Endothelial cell of umbilical vein (primary cell): ENCODE measurements at regions not wholly inside any gene's neighbourhood (a gene's known extent, or its start where the extent isn't known, plus 50 kb on each side); places are given as distances from the start of the nearest gene placed in this dataset.

ENCODE experiments used
- BruUV-seq: library from RNA; stranded (reverse); fragments of 400-500 nt; replicated peaks from 2 replicates; lab custom pipeline; 2021; lab: Mats Ljungman, UMichigan
- CTCF ChIA-PET: fragments of 300-600, 350-600 bp; sonication (Branson Sonifier 250); formaldehyde crosslinking; loops from one replicate; lab custom pipeline; 2021; ENCODE audit warnings: antibody characterized with exemption, inconsistent platforms; lab: Charles Lee
- POLR2A ChIA-PET: fragments of 300-600, 350-600 bp; sonication (Branson Sonifier 250); formaldehyde crosslinking; loops from one replicate; lab custom pipeline; 2021; ENCODE audit warnings: antibody characterized with exemption, inconsistent platforms; lab: Charles Lee
- DNase-seq: peaks from one replicate; pipeline ENCODE4 v3.0.0-alpha.2; 2011; ENCODE audit warnings: low read depth, low spot score
- FAIRE-seq: peaks from 2 replicates; lab custom pipeline; 2011; peaks lifted over from hg19 to GRCh38; lab: Jason Lieb, UNC
- H2AFZ ChIP-seq: 2 replicates; pipeline ENCODE4 v1.6.0; 2012; ENCODE audit warnings: low read depth, low read length, control low read depth, inconsistent platforms
- H3K27ac ChIP-seq: 2 replicates; pipeline ENCODE4 v1.5.1; 2011; ENCODE audit warnings: low read depth, mild to moderate bottlenecking, control low read depth, low read length, moderate library complexity; ENCODE audit not compliant: insufficient read depth
- H3K27me3 ChIP-seq, 2 experiments: 2 replicates each; pipeline versions ENCODE4 v1.6.0 to v1.6.1; 2011; ENCODE audit warnings: low read length in 2 of 2, mixed read lengths in 1 of 2; ENCODE audit not compliant: control insufficient read depth in 2 of 2, insufficient read depth in 2 of 2
- H3K36me3 ChIP-seq, 2 experiments: 2 replicates in 1 of 2; 3 replicates in 1 of 2; pipeline ENCODE4 v1.5.1; 2011; ENCODE audit warnings: low read length in 2 of 2, mild to moderate bottlenecking in 1 of 2, moderate library complexity in 1 of 2; ENCODE audit not compliant: control insufficient read depth in 2 of 2, insufficient read depth in 2 of 2; ENCODE audit errors: extremely low read depth in 1 of 2
- H3K4me1 ChIP-seq: 3 replicates; pipeline ENCODE4 v1.5.1; 2011; ENCODE audit warnings: mild to moderate bottlenecking, low read length; ENCODE audit not compliant: control insufficient read depth, insufficient read depth; ENCODE audit errors: extremely low read depth
- H3K4me2 ChIP-seq: 2 replicates; pipeline ENCODE4 v1.6.1; 2011; ENCODE audit warnings: low read length, control low read depth, mixed read lengths; ENCODE audit not compliant: insufficient read depth
- H3K4me3 ChIP-seq, 3 experiments: fragments of 200-600 bp in 1 of 3; sonication (generic), shearing (Covaris generic) in 1 of 3; replicated peaks in 1 of 3; 2 replicates each; pipeline ENCODE4 v1.5.1; 2011 to 2016; ENCODE audit warnings: control low read depth in 3 of 3, low read length in 3 of 3, mild to moderate bottlenecking in 2 of 3, inconsistent platforms in 1 of 3, low read depth in 1 of 3, moderate library complexity in 1 of 3; ENCODE audit not compliant: insufficient read depth in 1 of 3
- H3K79me2 ChIP-seq: 2 replicates; pipeline ENCODE4 v1.6.0; 2012; ENCODE audit warnings: low read length, inconsistent platforms; ENCODE audit not compliant: control insufficient read depth, insufficient read depth
- H3K9ac ChIP-seq: replicated peaks from 2 replicates; pipeline ENCODE3; 2011; ENCODE audit warnings: low read length, control low read depth; ENCODE audit not compliant: insufficient read depth; ENCODE audit errors: extremely low read depth
- H3K9me1 ChIP-seq: replicated peaks from 3 replicates; pipeline ENCODE4 v1.6.0; 2011; ENCODE audit warnings: mild to moderate bottlenecking, low read length; ENCODE audit not compliant: control insufficient read depth, insufficient read depth; ENCODE audit errors: extremely low read depth
- H3K9me3 ChIP-seq: replicated peaks from 2 replicates; pipeline ENCODE4 v1.5.1; 2012; ENCODE audit warnings: low read length, inconsistent platforms; ENCODE audit not compliant: control insufficient read depth, insufficient read depth
- H4K20me1 ChIP-seq: replicated peaks from 2 replicates; pipeline ENCODE3; 2011; ENCODE audit warnings: mild to moderate bottlenecking, low read length; ENCODE audit not compliant: control insufficient read depth, insufficient read depth; ENCODE audit errors: extremely low read depth
- CTCF ChIP-seq, 2 donors: IDR thresholded peaks; 1 replicate in 1 of 2; 2 replicates in 1 of 2; pipeline ENCODE4 v1.5.1; 2011; ENCODE audit warnings: low read length in 2 of 2, mild to moderate bottlenecking in 2 of 2, moderate library complexity in 2 of 2, control low read depth in 1 of 2, inconsistent platforms in 1 of 2, low read depth in 1 of 2; ENCODE audit not compliant: insufficient read depth in 1 of 2; ENCODE audit errors: extremely low read depth in 1 of 2
- EZH2 ChIP-seq: IDR thresholded peaks from 2 replicates; pipeline ENCODE4 v1.6.1; 2012; ENCODE audit warnings: borderline replicate concordance, low read depth, mild to moderate bottlenecking, moderate library complexity, low read length, inconsistent platforms; ENCODE audit not compliant: severe bottlenecking
- FOS ChIP-seq: IDR thresholded peaks from 2 replicates; pipeline ENCODE4 v1.6.1; 2011; ENCODE audit warnings: mild to moderate bottlenecking, low read length, moderate library complexity, borderline replicate concordance; ENCODE audit not compliant: insufficient read depth
- GATA2 ChIP-seq: IDR thresholded peaks from 2 replicates; pipeline ENCODE4 v1.7.0; 2011; ENCODE audit warnings: low read depth, mild to moderate bottlenecking, moderate library complexity, mixed read lengths, low read length; ENCODE audit not compliant: insufficient read length, insufficient read depth
- JUN ChIP-seq: IDR thresholded peaks from 2 replicates; pipeline ENCODE4 v1.6.1; 2011; ENCODE audit warnings: borderline replicate concordance, low read depth; ENCODE audit not compliant: insufficient read length, insufficient read depth
- MAX ChIP-seq: IDR thresholded peaks from 2 replicates; pipeline ENCODE4 v1.6.1; 2011; ENCODE audit not compliant: insufficient read depth, insufficient read length
- MYC ChIP-seq: IDR thresholded peaks from one replicate; pipeline ENCODE4 v1.6.1; 2011; ENCODE audit warnings: mild to moderate bottlenecking, low read depth, low read length
- POLR2A ChIP-seq: IDR thresholded peaks from 2 replicates; pipeline ENCODE4 v1.6.1; 2012; ENCODE audit warnings: low read depth, mild to moderate bottlenecking, control low read depth, low read length
- POLR2AphosphoS5 ChIP-seq: IDR thresholded peaks from 2 replicates; pipeline ENCODE4 v1.6.1; 2012; ENCODE audit warnings: low read depth, mild to moderate bottlenecking, control low read depth, low read length, moderate library complexity; ENCODE audit not compliant: insufficient read depth
- dilution Hi-C: fragments of 300-500 bp; cut with MboI; formaldehyde crosslinking; loops from one replicate; pipeline ENCODE4 v1.15.0; 2019; ENCODE audit warnings: low sequenced_read_pairs; ENCODE audit not compliant: extremely low pct_ligation_motif_present
- intact Hi-C: fragments of 100-400 bp; cut with micrococcal nuclease; formaldehyde crosslinking; loops from one replicate; pipeline ENCODE4 v1.10.0; 2022

DNA sequence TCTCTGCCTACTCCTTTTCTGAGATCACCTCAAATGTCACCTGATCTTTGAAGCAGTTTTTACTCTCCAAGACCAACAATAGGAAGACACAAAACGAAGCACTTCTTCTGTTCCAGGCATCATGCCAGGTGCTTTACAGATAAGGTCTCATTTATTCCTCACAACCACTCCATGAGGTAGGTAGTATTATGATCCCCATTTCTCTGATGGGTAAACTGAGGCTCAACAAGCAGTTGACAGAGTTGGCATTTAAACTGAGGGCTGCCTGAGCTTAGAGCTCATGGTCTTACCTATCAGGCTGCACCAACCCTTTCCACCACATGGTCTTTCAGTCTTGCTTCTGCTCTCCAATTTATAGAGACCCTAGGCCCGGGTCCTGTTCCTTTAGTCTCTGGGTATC lies 147.2 kb upstream of the JUN start:
- no peaks in the 10 kb centered on the region for H4K20me1 ChIP-seq
- H3K79me2 ChIP-seq, result no peaks in the 10 kb centered on the region
- dilution Hi-C loops, result no loop called here
- H3K36me3 ChIP-seq, result no peaks in the 10 kb centered on the region
- POLR2A ChIA-PET, result no interaction called here
- CTCF ChIA-PET, result interaction anchor here (1.7 kb wide), 1 partner anchor 12 kb away, joined by 4 read pairs; no protein-coding TSS in a partner anchor
- H3K9ac ChIP-seq, result no peak overlapping the region
- no peaks in the 10 kb centered on the region for H3K27me3 ChIP-seq
- no peak overlapping the region for H3K4me2 ChIP-seq
- no TSS peak for BruUV-seq
- no peak overlapping the region for H2AFZ ChIP-seq
- peaks cover 2% of the 10 kb centered on the region for H3K4me1 ChIP-seq
- no peak overlapping the region for H3K4me3 ChIP-seq
- H3K9me3 ChIP-seq, result no peaks in the 10 kb centered on the region
- DNase-seq (no peak), FAIRE-seq (no peak)
- no peak overlapping the region for H3K27ac ChIP-seq
- intact Hi-C loops, result no loop called here
- no peak for TF ChIP-seq FOS
- TF ChIP-seq MAX, result no peak
- TF ChIP-seq POLR2AphosphoS5, result no peak
- no peak for TF ChIP-seq MYC
- TF ChIP-seq CTCF (IDR thresholded peaks at IDR 0.05; ENCODE audit: extremely low read depth in 1 of 2, insufficient read depth in 1 of 2, low read depth in 1 of 2, low read length in 2 of 2), result no peak
- TF ChIP-seq JUN, result no peak
- no peak for TF ChIP-seq EZH2
- TF ChIP-seq GATA2, result no peak
- no peak for TF ChIP-seq POLR2A
- H3K9me1 ChIP-seq, result no peaks in the 10 kb centered on the region
